B cell (primary cell): ENCODE measurements at regions not wholly inside any gene's neighbourhood (a gene's known extent, or its start where the extent isn't known, plus 50 kb on each side); places are given as distances from the start of the nearest gene placed in this dataset.

Experiments
- ATAC-seq: fragments of 200-7000 bp; cut with Tn5 transposase; one replicate; pipeline ENCODE4 v1.10.0; 2021; ENCODE audit warnings: low read depth, mild to moderate bottlenecking, moderate number of reproducible peaks, moderate library complexity
- CTCF ChIA-PET: fragments of 350-600 bp; sonication (Branson Sonifier 250); formaldehyde crosslinking; loops from one replicate; lab custom pipeline; 2021; ENCODE audit warnings: antibody characterized with exemption, inconsistent platforms; lab: Charles Lee
- POLR2A ChIA-PET: fragments of 350-600 bp; sonication (Branson Sonifier 250); formaldehyde crosslinking; loops from one replicate; lab custom pipeline; 2021; ENCODE audit warnings: antibody characterized with exemption; lab: Charles Lee
- DNase-seq: peaks from one replicate; pipeline ENCODE4 v3.0.0; 2013
- H2AFZ ChIP-seq: 2 replicates; pipeline ENCODE4 v1.6.1; 2012; ENCODE audit warnings: mild to moderate bottlenecking, low read depth, low read length; ENCODE audit not compliant: insufficient read depth, poor library complexity, severe bottlenecking
- H3K27ac ChIP-seq, 2 donors: 1 replicate in 1 of 2; 2 replicates in 1 of 2; pipeline ENCODE4 v1.5.1; 2012 to 2013; ENCODE audit warnings: low read length in 2 of 2, mild to moderate bottlenecking in 2 of 2, moderate library complexity in 1 of 2
- H3K27me3 ChIP-seq, 4 experiments: fragments of 200-600 bp in 1 of 4; sonication (generic) in 1 of 4; replicated peaks in 1 of 4; 1 replicate in 2 of 4; 2 replicates in 2 of 4; pipeline versions ENCODE4 v1.6.1 to v1.7.0; 2013 to 2016; ENCODE audit warnings: low read length in 3 of 4, mild to moderate bottlenecking in 2 of 4, mixed read lengths in 1 of 4, moderate library complexity in 1 of 4; ENCODE audit not compliant: insufficient read depth in 4 of 4, control insufficient read depth in 3 of 4; ENCODE audit errors: control extremely low read depth in 1 of 4
- H3K36me3 ChIP-seq, 2 experiments: replicated peaks in 1 of 2; 1 replicate in 1 of 2; 2 replicates in 1 of 2; pipeline versions ENCODE4 v1.6.1 to v1.7.1; 2013; ENCODE audit warnings: low read length in 1 of 2; ENCODE audit not compliant: insufficient read depth in 2 of 2, control insufficient read depth in 1 of 2; ENCODE audit errors: control extremely low read depth in 1 of 2, extremely low read depth in 1 of 2
- H3K4me1 ChIP-seq, 2 donors: fragments of 200-600 bp in 1 of 2; sonication (generic) in 1 of 2; 1 replicate in 1 of 2; 2 replicates in 1 of 2; pipeline versions ENCODE4 v1.5.1 to v1.6.1; 2013 to 2017; ENCODE audit warnings: low read length in 2 of 2; ENCODE audit not compliant: control insufficient read depth in 2 of 2, insufficient read depth in 2 of 2
- H3K4me2 ChIP-seq: replicated peaks from 2 replicates; pipeline ENCODE3; 2012; ENCODE audit warnings: mild to moderate bottlenecking, low read depth, low read length; ENCODE audit not compliant: poor library complexity, severe bottlenecking
- H3K4me3 ChIP-seq, 5 experiments: fragments of 200-600 bp in 1 of 5; sonication (generic) in 1 of 5; 1 replicate in 3 of 5; 2 replicates in 2 of 5; pipeline versions ENCODE4 v1.5.1 to v1.7.0; 2011 to 2016; ENCODE audit warnings: low read length in 4 of 5, mild to moderate bottlenecking in 4 of 5, low read depth in 2 of 5, control low read depth in 1 of 5, moderate library complexity in 1 of 5; ENCODE audit not compliant: insufficient read depth in 1 of 5; ENCODE audit errors: control extremely low read depth in 1 of 5, extremely low read depth in 1 of 5
- H3K79me2 ChIP-seq: fragments of 200-600 bp; sonication (generic); one replicate; pipeline ENCODE4 v1.6.0; 2016; ENCODE audit warnings: low read length; ENCODE audit not compliant: control insufficient read depth, insufficient read depth
- H3K9ac ChIP-seq: fragments of 200-600 bp; sonication (generic); 2 replicates; pipeline ENCODE4 v1.6.1; 2017; ENCODE audit warnings: mild to moderate bottlenecking, low read length, moderate library complexity
- H3K9me3 ChIP-seq, 3 donors: one replicate each; pipeline versions ENCODE4 v1.6.1 to v1.7.1; 2013; ENCODE audit warnings: low read length in 2 of 3; ENCODE audit not compliant: control insufficient read depth in 2 of 3, insufficient read depth in 1 of 3; ENCODE audit errors: control extremely low read depth in 1 of 3
- H4K20me1 ChIP-seq: 2 replicates; pipeline ENCODE4 v1.6.0; 2012; ENCODE audit warnings: mild to moderate bottlenecking, low read length; ENCODE audit not compliant: insufficient read depth, control insufficient read depth, poor library complexity, severe bottlenecking
- H3K27ac Mint-ChIP-seq: one replicate; pipeline ENCODE4 v1.8.0; 2021; ENCODE audit warnings: mixed read lengths
- H3K27me3 Mint-ChIP-seq: one replicate; pipeline ENCODE4 v1.8.0; 2021; ENCODE audit warnings: mixed read lengths
- H3K4me1 Mint-ChIP-seq: one replicate; pipeline ENCODE4 v1.8.0; 2021; ENCODE audit warnings: mixed read lengths
- H3K4me3 Mint-ChIP-seq: one replicate; pipeline ENCODE4 v1.8.0; 2021; ENCODE audit warnings: mixed read lengths
- H3K9me3 Mint-ChIP-seq: one replicate; pipeline ENCODE4 v1.8.0; 2022; ENCODE audit warnings: mixed read lengths; ENCODE audit not compliant: insufficient read depth
- CTCF ChIP-seq: fragments of 200-600 bp; IDR thresholded peaks from one replicate; pipeline ENCODE4 v1.8.0; 2022; ENCODE audit warnings: antibody characterized with exemption, mild to moderate bottlenecking
- EZH2 ChIP-seq: IDR thresholded peaks from 2 replicates; pipeline ENCODE4 v1.6.1; 2012; ENCODE audit warnings: borderline replicate concordance, low read depth, mild to moderate bottlenecking, moderate library complexity, low read length; ENCODE audit not compliant: insufficient read depth, poor library complexity, severe bottlenecking
- WGBS: methylation state at CpG from one replicate; pipeline ENCODE4 v1.1.5; 2013; ENCODE audit warnings: missing lambda C conversion rate; ENCODE audit not compliant: insufficient coverage; 5-methylcytosine and 5-hydroxymethylcytosine counted together
- intact Hi-C: fragments of 100-400 bp; cut with micrococcal nuclease; formaldehyde crosslinking; loops from one replicate; pipeline ENCODE4 v1.10.0; 2022

- POLR2A ChIA-PET, result interaction anchor here (0.6 to 1.1 kb wide), 2 partner anchors 8 to 14 kb away, joined by 3 to 15 read pairs; no protein-coding TSS in a partner anchor
- peak overlapping the region; percentile 38 for H3K4me2 ChIP-seq
Observed at GRCh38 chr17:77382356-77382911, 241.7 kb downstream of the SEC14L1 start.

More at GRCh38 chr17:77382356-77382911, 241.7 kb downstream of the SEC14L1 start:
- H3K9me3 Mint-ChIP-seq, result no peaks in the 10 kb centered on the region
- Histone ChIP-seq H3K9me3 (no peaks in the 10 kb centered on the region), H3K27ac (peak overlapping the region in 1 of 2 donors; percentile 9), H2AFZ (no peak overlapping the region), H3K9ac (no peak overlapping the region), H3K79me2 (peaks cover 42% of the 10 kb centered on the region), H4K20me1 (no peaks in the 10 kb centered on the region), H3K36me3 (no peaks in the 10 kb centered on the region), H3K27me3 (no peaks in the 10 kb centered on the region), H3K4me3 (no peak overlapping the region), H3K4me1 (peaks cover 8 to 36% of the 10 kb centered on the region in 2 donors)
- ATAC-seq, result peak; percentile 33
- TF ChIP-seq EZH2, result no peak
- no peak for TF ChIP-seq CTCF
- intact Hi-C loops, result no loop called here
- peak overlapping the region; percentile 5 for H3K27ac Mint-ChIP-seq
- no peak for DNase-seq
- H3K27me3 Mint-ChIP-seq, result no peaks in the 10 kb centered on the region
- H3K4me1 Mint-ChIP-seq, result peaks cover 22% of the 10 kb centered on the region
- 38% methylated on average over 8 of the region's 13 CpGs for WGBS
- H3K4me3 Mint-ChIP-seq, result peak overlapping the region; percentile 5
- CTCF ChIA-PET, result interaction anchor here (1.3 kb wide), 1 partner anchor 51 kb away, joined by 3 read pairs; no protein-coding TSS in a partner anchor
